ENCODE measurements at regions not wholly inside any gene's neighbourhood (a gene's known extent, or its start where the extent isn't known, plus 50 kb on each side); places are given as distances from the start of the nearest gene placed in this dataset.
"Not testable (repeated sequence)": the region's sequence is repeated elsewhere in the genome, so short reads cannot be mapped to it uniquely, and the experiment has no call there.

GRCh38 chr13:33561627-33562026 is 256.3 kb upstream of the RFC3 start:
- DNase-seq, result no peak

- no peak for DNase-seq
These were observed 246.3 kb upstream of the RFC3 start for GRCh38 chr13:33571618-33572017.

GRCh38 chr13:33572322-33572721 is 245.6 kb upstream of the RFC3 start:
- DNase-seq, result not testable (repeated sequence)

- no peak for DNase-seq
These were observed 242.6 kb upstream of the RFC3 start for GRCh38 chr13:33575378-33575777.

- no peak for DNase-seq
These were observed 240.9 kb upstream of the RFC3 start for GRCh38 chr13:33577007-33577406.

GRCh38 chr13:33578786-33579185 is 239.2 kb upstream of the RFC3 start:
- DNase-seq, result no peak

- no peak for DNase-seq
These were observed 235.8 kb upstream of the RFC3 start for GRCh38 chr13:33582121-33582520.

GRCh38 chr13:33583398-33583797 is 234.6 kb upstream of the RFC3 start:
- no peak for DNase-seq

- no peak for DNase-seq
These were observed 227.0 kb upstream of the RFC3 start for GRCh38 chr13:33590936-33591335.

GRCh38 chr13:33606692-33607091 is 211.3 kb upstream of the RFC3 start:
- no peak for DNase-seq

- peak; percentile 29 to 80 (median 31) for DNase-seq
These were observed 207.4 kb upstream of the RFC3 start for GRCh38 chr13:33610438-33611120.

GRCh38 chr13:33611121-33611805 is 206.7 kb upstream of the RFC3 start:
- DNase-seq, result no peak

GRCh38 chr13:33612641-33613638 is 205.0 kb upstream of the RFC3 start:
- peak in 1 of 5 donors; percentile 81 for DNase-seq

- DNase-seq, result no peak
These were observed 202.5 kb upstream of the RFC3 start for GRCh38 chr13:33615436-33615835.

- no peak for DNase-seq
These were observed 201.8 kb upstream of the RFC3 start for GRCh38 chr13:33616130-33616529.

GRCh38 chr13:33617055-33617454 is 200.9 kb upstream of the RFC3 start:
- no peak for DNase-seq

- DNase-seq, result no peak
These were observed 193.7 kb upstream of the RFC3 start for GRCh38 chr13:33624253-33624652.

GRCh38 chr13:33624740-33625139 is 193.2 kb upstream of the RFC3 start:
- peak in 1 of 5 donors; percentile 52 for DNase-seq

GRCh38 chr13:33626407-33626806 is 191.5 kb upstream of the RFC3 start:
- DNase-seq, result no peak

GRCh38 chr13:33628662-33629061 is 189.3 kb upstream of the RFC3 start:
- no peak for DNase-seq

GRCh38 chr13:33629605-33630360 is 188.2 kb upstream of the RFC3 start:
- DNase-seq, result no peak

All from T-helper 1 cell (primary cell).